GM19467 (cell line): ENCODE measurements at regions not wholly inside any gene's neighbourhood (a gene's known extent, or its start where the extent isn't known, plus 50 kb on each side); places are given as distances from the start of the nearest gene placed in this dataset.

Experiments used
- ATAC-seq: cut with Tn5 transposase; IDR thresholded peaks from one replicate; pipeline ENCODE4 v1.9.1; 2021; ENCODE audit warnings: mild to moderate bottlenecking, moderate library complexity; ENCODE audit not compliant: unreplicated experiment

DNA sequence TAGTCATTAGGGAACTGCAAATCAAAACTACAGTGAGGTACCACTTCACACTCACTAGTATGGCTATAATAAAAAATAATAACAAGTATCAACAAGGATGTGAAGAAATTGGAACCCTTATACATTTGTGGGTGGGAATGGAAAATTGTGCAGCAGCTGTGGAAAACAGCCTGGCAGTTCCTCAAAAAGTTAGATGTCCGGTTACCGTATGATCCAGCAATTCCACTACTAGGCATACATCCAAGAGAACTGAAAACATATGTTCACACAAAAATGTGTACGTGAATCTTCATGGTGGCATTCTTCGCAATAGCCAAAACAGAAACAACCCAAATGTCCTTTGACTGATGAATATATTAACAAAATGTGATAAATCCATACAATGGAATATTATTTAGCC is 187.9 kb upstream of the LYSMD4 start:
- ATAC-seq: no peak

GRCh38 chr15:99918072-99918471 is 184.8 kb upstream of the LYSMD4 start:
- ATAC-seq: no peak

- no peak for ATAC-seq
Observed at GRCh38 chr15:99917252-99917651, 184.0 kb upstream of the LYSMD4 start.

DNA sequence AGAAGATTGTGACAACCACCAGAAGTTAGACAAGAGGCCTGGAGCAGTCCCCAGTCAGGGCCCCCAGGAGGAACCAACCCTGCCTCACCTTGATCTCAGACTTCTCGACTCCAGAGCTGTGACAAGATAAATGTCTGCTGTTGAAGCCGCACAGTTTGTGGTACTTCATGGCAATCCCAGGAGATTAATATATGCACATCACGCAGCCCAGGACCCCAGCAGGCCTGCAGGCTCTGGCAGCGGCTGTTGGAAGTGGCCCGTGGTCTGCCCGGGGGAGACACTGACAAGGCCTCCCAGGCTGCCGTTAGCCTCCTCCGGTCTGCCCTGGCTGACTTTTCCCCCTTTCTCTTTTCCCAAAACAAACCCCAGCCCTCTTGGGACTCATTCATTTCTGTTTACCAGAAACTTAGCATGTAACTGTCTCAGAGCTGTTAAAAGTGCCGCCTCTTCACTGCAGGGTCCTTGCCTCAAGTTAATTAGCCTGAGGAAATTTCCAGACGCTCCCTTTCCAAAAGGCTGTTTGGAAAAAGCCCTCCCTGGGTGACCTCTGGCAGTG is 183.5 kb upstream of the LYSMD4 start:
- no peak for ATAC-seq

- ATAC-seq: no peak
Observed at GRCh38 chr15:99914723-99915122, 181.5 kb upstream of the LYSMD4 start.

DNA sequence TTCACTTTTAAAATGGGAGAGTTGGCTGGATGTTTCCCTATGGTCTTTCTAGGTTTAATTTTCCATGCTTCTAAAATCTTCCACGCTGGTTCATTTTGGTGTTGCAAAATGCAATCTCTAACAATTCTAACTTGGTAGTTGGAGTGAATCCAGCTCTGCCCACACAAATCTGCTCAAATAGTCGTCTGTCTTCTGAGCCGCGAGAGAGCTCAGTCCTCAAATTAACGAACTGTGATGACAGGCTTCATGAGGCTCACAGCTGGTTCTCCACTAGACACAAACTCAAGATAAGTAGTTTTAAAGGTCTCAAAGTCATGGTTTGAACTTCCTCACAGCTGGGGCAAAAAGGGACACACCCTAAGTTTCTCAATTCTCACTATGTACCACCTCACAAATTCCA is 178.6 kb upstream of the LYSMD4 start:
- ATAC-seq: no peak

- no peak for ATAC-seq
Observed at GRCh38 chr15:99909592-99910295, 176.5 kb upstream of the LYSMD4 start.

- ATAC-seq: no peak
Observed at GRCh38 chr15:99907698-99908097, 174.5 kb upstream of the LYSMD4 start.

DNA sequence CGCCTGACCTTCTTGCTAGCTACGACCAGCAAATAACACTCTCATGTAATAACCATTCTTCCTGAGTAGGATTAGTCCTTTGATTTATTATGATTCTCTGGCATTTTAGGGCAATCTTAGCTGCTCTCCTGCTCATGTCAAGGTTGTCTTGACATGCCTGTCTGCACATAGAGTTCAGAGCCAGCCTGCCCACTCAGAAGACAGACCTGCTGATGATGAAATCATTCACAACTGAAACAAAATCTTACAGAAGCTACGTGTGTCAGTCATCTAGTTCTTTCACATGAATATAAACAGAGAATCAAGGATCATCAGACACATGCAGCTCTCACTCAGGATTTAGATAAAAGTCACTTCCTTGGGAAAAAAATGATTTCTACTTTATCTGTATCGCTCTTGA is 173.6 kb upstream of the LYSMD4 start:
- ATAC-seq: no peak

DNA sequence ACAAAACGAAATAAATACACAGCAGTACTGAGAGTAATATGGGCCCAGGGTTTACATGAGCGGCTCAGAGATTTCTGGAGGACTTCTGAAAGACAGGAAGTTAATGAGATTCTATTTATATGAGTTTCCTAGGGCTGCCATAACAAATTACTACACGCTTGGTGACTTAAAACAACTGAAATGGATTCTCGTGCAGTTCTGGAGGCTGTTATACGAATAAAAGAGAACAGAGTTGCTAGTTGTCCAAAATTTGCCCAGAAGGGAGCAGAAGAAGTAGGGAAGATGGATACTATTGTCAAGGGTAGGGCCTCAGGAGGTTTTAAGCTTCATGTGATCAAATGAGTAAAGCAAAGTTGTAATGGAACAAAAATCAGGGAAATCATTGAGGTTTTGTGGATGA is 173.1 kb upstream of the LYSMD4 start:
- ATAC-seq: no peak

GRCh38 chr15:99902248-99902928 is 169.2 kb upstream of the LYSMD4 start:
- no peak for ATAC-seq

DNA sequence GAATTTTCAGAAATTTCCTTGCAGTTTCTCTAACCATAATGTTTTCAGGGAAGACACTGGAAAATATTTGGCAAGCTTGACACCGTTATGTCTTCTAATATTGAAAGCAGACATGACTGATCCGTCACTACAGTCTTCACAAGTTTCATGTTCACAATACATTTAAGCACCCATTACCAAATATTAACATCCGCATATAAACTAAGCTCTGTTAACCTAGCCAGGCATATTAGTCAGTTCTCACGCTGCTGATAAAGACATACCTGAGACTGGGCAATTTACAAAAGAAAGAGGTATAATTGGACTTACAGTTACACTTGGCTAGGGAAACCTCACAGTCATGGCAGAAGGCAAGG is 162.7 kb upstream of the LYSMD4 start:
- no peak for ATAC-seq

GRCh38 chr15:99895189-99895955 is 162.1 kb upstream of the LYSMD4 start:
- ATAC-seq: no peak

- no peak for ATAC-seq
Observed at GRCh38 chr15:99878835-99879234, 145.6 kb upstream of the LYSMD4 start.

DNA sequence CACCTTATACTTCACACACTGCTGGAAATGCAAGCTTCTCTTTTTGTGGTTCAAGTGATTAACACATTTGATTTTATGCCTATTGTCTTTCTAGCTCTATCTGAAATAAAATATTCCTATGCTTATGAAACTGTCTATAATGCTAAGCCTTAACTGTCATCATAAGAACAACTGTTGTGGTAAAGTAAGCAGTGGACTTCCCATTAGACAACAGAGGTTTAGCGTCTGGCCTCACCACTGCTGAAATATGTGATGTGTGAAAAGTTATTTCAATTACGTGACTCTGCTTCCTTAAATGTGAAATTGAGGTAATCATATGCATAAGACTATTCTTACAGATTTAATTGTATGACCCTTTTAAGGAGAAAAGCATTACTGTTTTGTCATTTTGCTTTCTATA is 140.2 kb upstream of the LYSMD4 start:
- ATAC-seq: no peak

- ATAC-seq: no peak
Observed at GRCh38 chr15:99863550-99864198, 130.4 kb upstream of the LYSMD4 start.

DNA sequence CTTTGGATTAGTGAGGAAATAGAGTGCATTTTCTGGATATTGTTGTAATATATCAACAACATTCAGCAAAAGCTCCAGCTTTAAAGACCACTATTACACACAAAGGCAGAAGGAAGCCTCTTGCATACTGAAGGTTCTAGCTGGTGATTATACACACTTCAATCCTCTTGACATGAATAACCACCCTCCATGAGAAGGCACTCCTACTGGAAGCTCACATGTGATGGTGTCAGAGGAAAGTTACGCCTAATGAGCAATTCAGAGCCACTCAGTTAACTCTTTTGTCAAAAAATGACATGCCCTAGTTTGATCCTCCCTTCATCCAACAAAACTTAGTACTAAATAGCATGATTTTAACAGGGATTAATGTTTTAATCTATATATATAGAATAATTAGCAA is 124.6 kb upstream of the LYSMD4 start:
- ATAC-seq: no peak

DNA sequence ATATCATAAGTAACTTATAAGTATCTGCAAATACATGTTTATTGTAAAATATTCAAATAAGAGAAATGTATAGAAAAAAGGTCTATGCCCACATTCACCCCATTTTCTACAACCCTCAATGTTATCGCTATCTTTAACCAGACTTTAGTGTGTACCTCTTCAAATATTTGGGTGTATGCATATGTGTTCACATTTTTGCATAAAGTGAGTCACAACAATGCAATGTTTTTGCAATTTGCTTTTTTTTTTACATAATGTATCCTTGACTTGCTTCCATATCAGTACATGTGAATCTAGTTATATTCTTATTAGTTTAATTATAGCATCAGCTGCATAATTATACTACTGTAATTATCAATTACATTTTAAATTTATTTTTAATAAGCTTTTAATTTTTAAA is 117.3 kb upstream of the LYSMD4 start:
- no peak for ATAC-seq

DNA sequence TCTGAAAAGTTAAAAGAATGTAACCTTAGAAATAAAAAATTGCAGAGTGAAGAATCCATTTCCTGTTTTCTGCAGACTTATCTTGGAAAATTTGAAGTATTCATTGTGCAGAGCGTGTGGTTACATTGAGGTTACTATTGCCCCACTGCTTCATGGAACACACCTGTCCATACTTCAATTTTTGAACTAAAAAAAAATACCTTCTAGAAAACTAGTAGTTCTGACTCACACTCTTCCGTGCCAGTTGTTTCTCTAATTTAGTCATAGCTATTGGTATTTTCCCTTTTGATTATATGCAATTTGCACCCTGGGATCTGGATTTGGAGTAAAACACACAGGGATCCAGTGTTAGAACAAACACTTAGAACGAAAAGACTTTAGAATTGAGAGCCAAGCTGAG is 111.8 kb upstream of the LYSMD4 start:
- ATAC-seq: peak; percentile 60

GRCh38 chr15:99844150-99844549 is 110.9 kb upstream of the LYSMD4 start:
- no peak for ATAC-seq

DNA sequence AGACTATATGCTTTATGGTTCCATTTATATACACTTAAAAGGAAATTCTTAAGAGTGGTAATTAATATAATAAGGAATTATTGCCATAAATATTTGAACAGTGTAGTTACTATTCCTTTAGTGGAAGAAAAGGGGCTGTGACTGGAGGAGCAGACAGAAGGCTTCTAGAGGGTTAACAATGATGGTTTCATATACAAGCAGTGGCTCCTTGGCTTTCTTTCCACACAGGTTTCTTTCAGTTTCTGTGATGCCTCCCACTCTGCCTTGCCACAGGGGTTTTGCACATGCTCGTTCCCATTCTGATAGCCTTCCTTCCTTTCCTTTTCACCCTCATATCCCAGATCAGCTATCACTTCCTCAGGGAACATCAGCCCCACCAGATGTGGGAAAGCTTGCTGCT is 108.8 kb upstream of the LYSMD4 start:
- ATAC-seq: no peak
